K562 (cell line): ENCODE measurements at regions not wholly inside any gene's neighbourhood (a gene's known extent, or its start where the extent isn't known, plus 50 kb on each side); places are given as distances from the start of the nearest gene placed in this dataset.

Experiments used
- ATAC-seq: fragments of 200-7000 bp; cut with Tn5 transposase; 3 replicates; pipeline ENCODE4 v1.9.1; 2020; ENCODE audit warnings: moderate library complexity
- BruUV-seq: library from RNA; stranded (reverse); fragments of 400-500 nt; replicated peaks from 2 replicates; lab custom pipeline; 2021; lab: Mats Ljungman, UMichigan
- CTCF ChIA-PET: fragments of 300-600 bp; formaldehyde crosslinking; extraction: SDS; loops from one replicate; lab custom pipeline; 2021; ENCODE audit warnings: low intra/inter-chr PET ratio; lab: Yijun Ruan, JAX
- POLR2A ChIA-PET: fragments of 300-600, 350-650 bp; sonication (Branson Sonifier 250); formaldehyde crosslinking; extraction: SDS; loops from one replicate; lab custom pipeline; 2021; ENCODE audit warnings: antibody characterized with exemption, inconsistent platforms; lab: Yijun Ruan, JAX
- DNase-seq, 4 experiments: peaks; one replicate each; pipeline versions ENCODE4 v3.0.0 to v3.0.0-alpha.2; 2011 to 2018; ENCODE audit warnings: low spot score in 3 of 4, mixed read lengths in 3 of 4; ENCODE audit errors: extremely low read depth in 1 of 4
- FAIRE-seq: peaks from 2 replicates; lab custom pipeline; 2011; peaks lifted over from hg19 to GRCh38; lab: Jason Lieb, UNC
- H2AFZ ChIP-seq: 2 replicates; pipeline ENCODE4 v1.6.0; 2011; ENCODE audit warnings: low read depth, low read length, control low read depth, inconsistent platforms
- H3K27ac ChIP-seq: fragments of 200-600 bp; 3 replicates; pipeline ENCODE4 v1.8.0; 2011; ENCODE audit warnings: low read depth, mild to moderate bottlenecking, control low read depth, inconsistent platforms, low read length, moderate library complexity, mixed read lengths; ENCODE audit errors: extremely low read depth
- H3K27me3 ChIP-seq, 2 experiments: fragments of 300-600 bp in 1 of 2; 2 replicates in 1 of 2; 3 replicates in 1 of 2; pipeline versions ENCODE4 v1.6.0 to v1.8.0; 2011; ENCODE audit warnings: inconsistent platforms in 2 of 2, low read length in 2 of 2, mild to moderate bottlenecking in 1 of 2, mixed read lengths in 1 of 2, moderate library complexity in 1 of 2; ENCODE audit not compliant: control insufficient read depth in 2 of 2, insufficient read depth in 2 of 2
- H3K36me3 ChIP-seq: fragments of 300-600 bp; 3 replicates; pipeline ENCODE4 v1.8.0; 2011; ENCODE audit warnings: mild to moderate bottlenecking, low read length, inconsistent platforms; ENCODE audit not compliant: control insufficient read depth, insufficient read depth
- H3K4me1 ChIP-seq, 2 experiments: fragments of 200-600 bp in 1 of 2; replicated peaks in 1 of 2; 2 replicates in 1 of 2; 3 replicates in 1 of 2; pipeline versions ENCODE4 v1.5.1 to v1.8.0; 2011; ENCODE audit warnings: inconsistent platforms in 2 of 2, low read length in 2 of 2, mild to moderate bottlenecking in 1 of 2, mixed read lengths in 1 of 2, moderate library complexity in 1 of 2; ENCODE audit not compliant: control insufficient read depth in 2 of 2, insufficient read depth in 2 of 2
- H3K4me2 ChIP-seq: 2 replicates; pipeline ENCODE4 v1.6.1; 2011; ENCODE audit warnings: low read length, control low read depth, inconsistent platforms, mixed read lengths; ENCODE audit not compliant: insufficient read depth
- H3K4me3 ChIP-seq: fragments of 200-600 bp; sonication (generic), shearing (Covaris generic); 2 replicates; pipeline ENCODE4 v1.5.1; 2016; ENCODE audit warnings: control low read depth, inconsistent platforms
- H3K79me2 ChIP-seq: fragments of 200-600 bp; 3 replicates; pipeline ENCODE4 v1.8.0; 2011; ENCODE audit warnings: low read length, inconsistent platforms; ENCODE audit not compliant: control insufficient read depth, insufficient read depth
- H3K9ac ChIP-seq, 2 experiments: 2 replicates each; pipeline versions ENCODE4 v1.6.0 to v1.6.1; 2011; ENCODE audit warnings: low read depth in 2 of 2, low read length in 2 of 2, control low read depth in 1 of 2, inconsistent platforms in 1 of 2, mild to moderate bottlenecking in 1 of 2, mixed read lengths in 1 of 2; ENCODE audit not compliant: insufficient read depth in 1 of 2
- H3K9me1 ChIP-seq: one replicate; pipeline ENCODE4 v1.6.0; 2011; ENCODE audit warnings: inconsistent platforms, mild to moderate bottlenecking, low read length, moderate library complexity; ENCODE audit not compliant: control insufficient read depth, insufficient read depth
- H3K9me3 ChIP-seq: replicated peaks from 2 replicates; pipeline ENCODE4 v1.5.1; 2011; ENCODE audit warnings: low read depth, low read length, inconsistent platforms; ENCODE audit not compliant: control insufficient read depth, insufficient read depth
- H4K20me1 ChIP-seq: replicated peaks from 2 replicates; pipeline ENCODE4 v1.6.1; 2011; ENCODE audit warnings: low read length, inconsistent platforms, mixed read lengths; ENCODE audit not compliant: control insufficient read depth, insufficient read depth
- AFF1 ChIP-seq, 2 experiments: fragments of 450-650 bp; IDR thresholded peaks; 2 replicates each; pipeline ENCODE4 v1.6.1; 2018; ENCODE audit warnings: mild to moderate bottlenecking in 2 of 2, low read depth in 1 of 2; ENCODE audit not compliant: partially characterized antibody in 2 of 2
- JUND ChIP-seq, 2 experiments: IDR thresholded peaks; 2 replicates in 1 of 2; 3 replicates in 1 of 2; pipeline ENCODE4 v1.6.1; 2011; ENCODE audit warnings: borderline replicate concordance in 2 of 2, low read depth in 2 of 2, low read length in 2 of 2, improper control_type of control experiment in 1 of 2, missing biosample characterization in 1 of 2, missing genetic modification characterization in 1 of 2, missing genetic modification reagents in 1 of 2
- KDM5B ChIP-seq: fragments of 200-600 bp; sonication (generic); IDR thresholded peaks from 2 replicates; pipeline ENCODE4 v1.6.1; 2012; ENCODE audit warnings: low read depth, mild to moderate bottlenecking, moderate library complexity, low read length, control low read depth, inconsistent platforms; ENCODE audit not compliant: insufficient replicate concordance
- ZC3H11A ChIP-seq: IDR thresholded peaks from 2 replicates; pipeline ENCODE4 v1.6.1; 2012; ENCODE audit warnings: low read depth, low read length, improper control_type of control experiment
- WGBS: fragments of 100-300 bp; shearing (Covaris generic); methylation state at CpG from one replicate; pipeline ENCODE4 v1.1.6; 2016; ENCODE audit warnings: low coverage, mixed read lengths; ENCODE audit not compliant: insufficient coverage; ENCODE audit errors: missing lambda C conversion rate; 5-methylcytosine and 5-hydroxymethylcytosine counted together
- in situ Hi-C: fragments of 300-500 bp; cut with MboI; formaldehyde crosslinking; loops from 4 replicates; pipeline ENCODE4 v1.15.0; 2018; ENCODE audit warnings: inconsistent platforms, mixed read lengths
- intact Hi-C: fragments of 100-400 bp; cut with micrococcal nuclease; formaldehyde crosslinking; loops from 2 replicates; pipeline ENCODE4 v1.14.2; 2022
- TF ChIP-seq, protein P1 (sequence below): fragments of 200-800 bp; sonication (Bioruptor generic); IDR thresholded peaks from 2 replicates; pipeline ENCODE4 v1.6.1; 2016; ENCODE audit warnings: missing genetic modification characterization, missing compliant biosample characterization
- TF ChIP-seq, protein P2 (sequence below), 3 experiments: fragments of 200-800 bp in 1 of 3; sonication (Bioruptor generic) in 1 of 3; sonication (generic) in 1 of 3; formaldehyde crosslinking in 1 of 3; IDR thresholded peaks; 2 replicates each; pipeline versions ENCODE4 v1.6.1 to v1.8.0; 2016 to 2022; ENCODE audit warnings: mild to moderate bottlenecking in 2 of 3, missing compliant biosample characterization in 2 of 3, missing genetic modification characterization in 2 of 3, missing genetic modification reagents in 1 of 3

DNA sequence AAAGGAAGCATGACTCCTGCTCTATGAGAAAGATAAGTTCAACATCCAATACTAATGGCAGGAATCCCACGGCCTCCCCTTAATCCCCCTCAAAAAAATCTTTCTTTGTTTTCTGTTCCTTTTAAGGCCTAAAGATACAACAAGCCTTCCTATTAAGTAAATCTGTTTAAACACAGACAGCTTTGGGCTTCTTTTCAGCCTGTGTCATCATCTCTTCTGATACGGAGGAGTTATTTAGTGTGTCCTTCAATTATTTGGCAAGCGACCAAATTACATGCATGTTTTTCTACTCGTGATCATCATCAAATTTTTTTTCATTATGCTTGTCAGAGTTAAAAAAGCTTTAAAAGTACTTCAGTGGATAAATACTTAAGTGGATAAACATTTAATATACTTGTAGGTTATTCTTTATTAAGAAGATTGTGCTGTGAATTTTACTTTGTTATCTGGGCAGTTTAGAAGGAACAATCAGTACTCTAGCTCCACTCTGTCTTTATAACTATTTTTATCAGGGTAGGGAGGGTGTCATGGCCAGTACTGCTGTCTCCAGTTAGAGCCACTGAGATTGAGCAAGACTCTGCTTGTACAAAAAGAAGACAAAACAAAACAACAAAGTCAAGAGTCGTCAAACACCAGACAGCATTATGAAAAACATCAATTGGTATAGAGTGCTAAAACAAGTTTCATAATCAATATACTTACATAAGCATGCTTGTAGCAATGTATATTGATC is 210.7 kb downstream of the PRR32 start (continued):
- TF ChIP-seq, protein P1, sequence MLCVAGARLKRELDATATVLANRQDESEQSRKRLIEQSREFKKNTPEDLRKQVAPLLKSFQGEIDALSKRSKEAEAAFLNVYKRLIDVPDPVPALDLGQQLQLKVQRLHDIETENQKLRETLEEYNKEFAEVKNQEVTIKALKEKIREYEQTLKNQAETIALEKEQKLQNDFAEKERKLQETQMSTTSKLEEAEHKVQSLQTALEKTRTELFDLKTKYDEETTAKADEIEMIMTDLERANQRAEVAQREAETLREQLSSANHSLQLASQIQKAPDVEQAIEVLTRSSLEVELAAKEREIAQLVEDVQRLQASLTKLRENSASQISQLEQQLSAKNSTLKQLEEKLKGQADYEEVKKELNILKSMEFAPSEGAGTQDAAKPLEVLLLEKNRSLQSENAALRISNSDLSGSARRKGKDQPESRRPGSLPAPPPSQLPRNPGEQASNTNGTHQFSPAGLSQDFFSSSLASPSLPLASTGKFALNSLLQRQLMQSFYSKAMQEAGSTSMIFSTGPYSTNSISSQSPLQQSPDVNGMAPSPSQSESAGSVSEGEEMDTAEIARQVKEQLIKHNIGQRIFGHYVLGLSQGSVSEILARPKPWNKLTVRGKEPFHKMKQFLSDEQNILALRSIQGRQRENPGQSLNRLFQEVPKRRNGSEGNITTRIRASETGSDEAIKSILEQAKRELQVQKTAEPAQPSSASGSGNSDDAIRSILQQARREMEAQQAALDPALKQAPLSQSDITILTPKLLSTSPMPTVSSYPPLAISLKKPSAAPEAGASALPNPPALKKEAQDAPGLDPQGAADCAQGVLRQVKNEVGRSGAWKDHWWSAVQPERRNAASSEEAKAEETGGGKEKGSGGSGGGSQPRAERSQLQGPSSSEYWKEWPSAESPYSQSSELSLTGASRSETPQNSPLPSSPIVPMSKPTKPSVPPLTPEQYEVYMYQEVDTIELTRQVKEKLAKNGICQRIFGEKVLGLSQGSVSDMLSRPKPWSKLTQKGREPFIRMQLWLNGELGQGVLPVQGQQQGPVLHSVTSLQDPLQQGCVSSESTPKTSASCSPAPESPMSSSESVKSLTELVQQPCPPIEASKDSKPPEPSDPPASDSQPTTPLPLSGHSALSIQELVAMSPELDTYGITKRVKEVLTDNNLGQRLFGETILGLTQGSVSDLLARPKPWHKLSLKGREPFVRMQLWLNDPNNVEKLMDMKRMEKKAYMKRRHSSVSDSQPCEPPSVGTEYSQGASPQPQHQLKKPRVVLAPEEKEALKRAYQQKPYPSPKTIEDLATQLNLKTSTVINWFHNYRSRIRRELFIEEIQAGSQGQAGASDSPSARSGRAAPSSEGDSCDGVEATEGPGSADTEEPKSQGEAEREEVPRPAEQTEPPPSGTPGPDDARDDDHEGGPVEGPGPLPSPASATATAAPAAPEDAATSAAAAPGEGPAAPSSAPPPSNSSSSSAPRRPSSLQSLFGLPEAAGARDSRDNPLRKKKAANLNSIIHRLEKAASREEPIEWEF (CRISPR knock-in tag) = no peak

GRCh38 chrX:127037159-127037558 is 217.6 kb downstream of the PRR32 start:
- DNase-seq (no peak), FAIRE-seq (no peak), ATAC-seq (no peak)
- Histone ChIP-seq H3K4me1 (no peaks in the 10 kb centered on the region), H3K79me2 (no peaks in the 10 kb centered on the region), H3K4me2 (no peak overlapping the region), H3K4me3 (no peak overlapping the region), H3K9me1 (no peaks in the 10 kb centered on the region), H3K36me3 (no peaks in the 10 kb centered on the region), H3K27me3 (no peaks in the 10 kb centered on the region), H2AFZ (no peak overlapping the region), H3K9me3 (no peaks in the 10 kb centered on the region; the same call in 1 of the 2 replicates), H3K27ac (no peak overlapping the region), H4K20me1 (no peaks in the 10 kb centered on the region), H3K9ac (no peak overlapping the region)
- no TSS peak for BruUV-seq
- CTCF ChIA-PET = no interaction called here
- in situ Hi-C loops = no loop called here
- WGBS = 0% methylated on average over 1 of the region's 2 CpGs
- intact Hi-C loops = no loop called here
- POLR2A ChIA-PET = no interaction called here
- no peak for TF ChIP-seq KDM5B
- TF ChIP-seq ZC3H11A = no peak
- TF ChIP-seq, protein P2, sequence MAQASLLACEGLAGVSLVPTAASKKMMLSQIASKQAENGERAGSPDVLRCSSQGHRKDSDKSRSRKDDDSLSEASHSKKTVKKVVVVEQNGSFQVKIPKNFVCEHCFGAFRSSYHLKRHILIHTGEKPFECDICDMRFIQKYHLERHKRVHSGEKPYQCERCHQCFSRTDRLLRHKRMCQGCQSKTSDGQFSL (CRISPR knock-in tag; IDR thresholded peaks at IDR 0.05) = no peak
- TF ChIP-seq, protein P2 (tag; IDR thresholded peaks at IDR 0.05) = no peak
- no peak for TF ChIP-seq JUND (IDR thresholded peaks at IDR 0.05; ENCODE audit: borderline replicate concordance, low read depth, low read length)
- TF ChIP-seq JUND (tag; IDR thresholded peaks at IDR 0.05; ENCODE audit: borderline replicate concordance, low read depth, low read length) = no peak
- no peak for TF ChIP-seq AFF1 (IDR thresholded peaks at IDR 0.05; ENCODE audit: low read depth in 1 of 2, partially characterized antibody in 2 of 2)
